K562 (cell line): ENCODE measurements at regions not wholly inside any gene's neighbourhood (a gene's known extent, or its start where the extent isn't known, plus 50 kb on each side); places are given as distances from the start of the nearest gene placed in this dataset.
"Not testable (repeated sequence)": the region's sequence is repeated elsewhere in the genome, so short reads cannot be mapped to it uniquely, and the experiment has no call there.

ENCODE experiments used
- ATAC-seq: fragments of 200-7000 bp; cut with Tn5 transposase; 3 replicates; pipeline ENCODE4 v1.9.1; 2020; ENCODE audit warnings: moderate library complexity
- BruUV-seq: library from RNA; stranded (reverse); fragments of 400-500 nt; replicated peaks from 2 replicates; lab custom pipeline; 2021; lab: Mats Ljungman, UMichigan
- CTCF ChIA-PET: fragments of 300-600 bp; formaldehyde crosslinking; extraction: SDS; loops from one replicate; lab custom pipeline; 2021; ENCODE audit warnings: low intra/inter-chr PET ratio; lab: Yijun Ruan, JAX
- POLR2A ChIA-PET: fragments of 300-600, 350-650 bp; sonication (Branson Sonifier 250); formaldehyde crosslinking; extraction: SDS; loops from one replicate; lab custom pipeline; 2021; ENCODE audit warnings: antibody characterized with exemption, inconsistent platforms; lab: Yijun Ruan, JAX
- DNase-seq, 4 experiments: peaks; one replicate each; pipeline versions ENCODE4 v3.0.0 to v3.0.0-alpha.2; 2011 to 2018; ENCODE audit warnings: low spot score in 3 of 4, mixed read lengths in 3 of 4; ENCODE audit errors: extremely low read depth in 1 of 4
- FAIRE-seq: peaks from 2 replicates; lab custom pipeline; 2011; peaks lifted over from hg19 to GRCh38; lab: Jason Lieb, UNC
- H2AFZ ChIP-seq: 2 replicates; pipeline ENCODE4 v1.6.0; 2011; ENCODE audit warnings: low read depth, low read length, control low read depth, inconsistent platforms
- H3K27ac ChIP-seq: fragments of 200-600 bp; 3 replicates; pipeline ENCODE4 v1.8.0; 2011; ENCODE audit warnings: low read depth, mild to moderate bottlenecking, control low read depth, inconsistent platforms, low read length, moderate library complexity, mixed read lengths; ENCODE audit errors: extremely low read depth
- H3K27me3 ChIP-seq, 2 experiments: fragments of 300-600 bp in 1 of 2; 2 replicates in 1 of 2; 3 replicates in 1 of 2; pipeline versions ENCODE4 v1.6.0 to v1.8.0; 2011; ENCODE audit warnings: inconsistent platforms in 2 of 2, low read length in 2 of 2, mild to moderate bottlenecking in 1 of 2, mixed read lengths in 1 of 2, moderate library complexity in 1 of 2; ENCODE audit not compliant: control insufficient read depth in 2 of 2, insufficient read depth in 2 of 2
- H3K36me3 ChIP-seq: fragments of 300-600 bp; 3 replicates; pipeline ENCODE4 v1.8.0; 2011; ENCODE audit warnings: mild to moderate bottlenecking, low read length, inconsistent platforms; ENCODE audit not compliant: control insufficient read depth, insufficient read depth
- H3K4me1 ChIP-seq, 2 experiments: fragments of 200-600 bp in 1 of 2; replicated peaks in 1 of 2; 2 replicates in 1 of 2; 3 replicates in 1 of 2; pipeline versions ENCODE4 v1.5.1 to v1.8.0; 2011; ENCODE audit warnings: inconsistent platforms in 2 of 2, low read length in 2 of 2, mild to moderate bottlenecking in 1 of 2, mixed read lengths in 1 of 2, moderate library complexity in 1 of 2; ENCODE audit not compliant: control insufficient read depth in 2 of 2, insufficient read depth in 2 of 2
- H3K4me2 ChIP-seq: 2 replicates; pipeline ENCODE4 v1.6.1; 2011; ENCODE audit warnings: low read length, control low read depth, inconsistent platforms, mixed read lengths; ENCODE audit not compliant: insufficient read depth
- H3K4me3 ChIP-seq: fragments of 200-600 bp; sonication (generic), shearing (Covaris generic); 2 replicates; pipeline ENCODE4 v1.5.1; 2016; ENCODE audit warnings: control low read depth, inconsistent platforms
- H3K79me2 ChIP-seq: fragments of 200-600 bp; 3 replicates; pipeline ENCODE4 v1.8.0; 2011; ENCODE audit warnings: low read length, inconsistent platforms; ENCODE audit not compliant: control insufficient read depth, insufficient read depth
- H3K9ac ChIP-seq, 2 experiments: 2 replicates each; pipeline versions ENCODE4 v1.6.0 to v1.6.1; 2011; ENCODE audit warnings: low read depth in 2 of 2, low read length in 2 of 2, control low read depth in 1 of 2, inconsistent platforms in 1 of 2, mild to moderate bottlenecking in 1 of 2, mixed read lengths in 1 of 2; ENCODE audit not compliant: insufficient read depth in 1 of 2
- H3K9me1 ChIP-seq: one replicate; pipeline ENCODE4 v1.6.0; 2011; ENCODE audit warnings: inconsistent platforms, mild to moderate bottlenecking, low read length, moderate library complexity; ENCODE audit not compliant: control insufficient read depth, insufficient read depth
- H3K9me3 ChIP-seq: replicated peaks from 2 replicates; pipeline ENCODE4 v1.5.1; 2011; ENCODE audit warnings: low read depth, low read length, inconsistent platforms; ENCODE audit not compliant: control insufficient read depth, insufficient read depth
- H4K20me1 ChIP-seq: replicated peaks from 2 replicates; pipeline ENCODE4 v1.6.1; 2011; ENCODE audit warnings: low read length, inconsistent platforms, mixed read lengths; ENCODE audit not compliant: control insufficient read depth, insufficient read depth
- ARHGAP35 ChIP-seq: fragments of 450-650 bp; IDR thresholded peaks from 2 replicates; pipeline ENCODE4 v1.6.1; 2018; ENCODE audit not compliant: partially characterized antibody
- DDX20 ChIP-seq: fragments of 450-650 bp; IDR thresholded peaks from 2 replicates; pipeline ENCODE4 v1.6.1; 2016; ENCODE audit warnings: missing genetic modification characterization, low read depth, mild to moderate bottlenecking, missing compliant biosample characterization, moderate library complexity
- MTF1 ChIP-seq: fragments of 250-450 bp; sonication (Bioruptor Pico); IDR thresholded peaks from 2 replicates; pipeline ENCODE4 v1.9.0; 2021; ENCODE audit warnings: moderate library complexity, mild to moderate bottlenecking, inconsistent platforms, borderline replicate concordance
- POLR2AphosphoS5 ChIP-seq: IDR thresholded peaks from 2 replicates; pipeline ENCODE4 v1.6.1; 2011; ENCODE audit warnings: mild to moderate bottlenecking, low read depth, low read length, moderate library complexity; ENCODE audit not compliant: control insufficient read depth, insufficient read depth
- WHSC1 ChIP-seq: IDR thresholded peaks from one replicate; pipeline ENCODE4 v1.6.1; 2012; ENCODE audit warnings: low read length, control low read depth, inconsistent platforms
- WGBS: fragments of 100-300 bp; shearing (Covaris generic); methylation state at CpG from one replicate; pipeline ENCODE4 v1.1.6; 2016; ENCODE audit warnings: low coverage, mixed read lengths; ENCODE audit not compliant: insufficient coverage; ENCODE audit errors: missing lambda C conversion rate; 5-methylcytosine and 5-hydroxymethylcytosine counted together
- in situ Hi-C: fragments of 300-500 bp; cut with MboI; formaldehyde crosslinking; loops from 4 replicates; pipeline ENCODE4 v1.15.0; 2018; ENCODE audit warnings: inconsistent platforms, mixed read lengths
- intact Hi-C: fragments of 100-400 bp; cut with micrococcal nuclease; formaldehyde crosslinking; loops from 2 replicates; pipeline ENCODE4 v1.14.2; 2022
- TF ChIP-seq, protein P1 (sequence below): sonication (generic); formaldehyde crosslinking; IDR thresholded peaks from 2 replicates; pipeline ENCODE4 v1.8.1; 2023; ENCODE audit warnings: mild to moderate bottlenecking, missing genetic modification reagents
- TF ChIP-seq, protein P2 (sequence below): fragments of 450-650 bp; IDR thresholded peaks from 2 replicates; pipeline ENCODE4 v1.6.1; 2014; ENCODE audit warnings: low read depth, mild to moderate bottlenecking, moderate library complexity, borderline replicate concordance
- TF ChIP-seq, protein P3 (sequence below): sonication (generic); formaldehyde crosslinking; IDR thresholded peaks from 2 replicates; pipeline ENCODE4 v1.8.0; 2023; ENCODE audit warnings: mild to moderate bottlenecking, missing genetic modification reagents

DNA sequence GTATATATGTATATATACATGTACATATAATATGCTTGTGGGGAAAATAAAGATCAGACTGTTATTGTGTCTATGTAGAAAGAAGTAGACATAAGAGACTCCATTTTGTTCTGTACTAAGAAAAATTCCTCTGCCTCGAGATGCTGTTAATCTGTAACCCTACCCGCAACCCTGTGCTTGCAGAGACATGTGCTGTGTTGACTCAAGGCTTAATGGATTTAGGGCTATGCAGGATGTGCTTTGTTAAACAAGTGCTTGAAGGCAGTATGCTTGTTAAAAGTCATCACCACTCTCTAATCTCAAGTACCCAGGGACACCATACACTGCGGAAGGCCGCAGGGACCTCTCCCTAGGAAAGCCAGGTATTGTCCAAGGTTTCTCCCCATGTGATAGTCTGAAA, 972.9 kb downstream of the GALC start:
- H3K4me3 ChIP-seq, H3K27ac ChIP-seq, H4K20me1 ChIP-seq, H3K36me3 ChIP-seq, POLR2A ChIA-PET, BruUV-seq, H2AFZ ChIP-seq, H3K27me3 ChIP-seq, H3K4me1 ChIP-seq, H3K9me3 ChIP-seq, H3K4me2 ChIP-seq, intact Hi-C loops, H3K9me1 ChIP-seq, ATAC-seq, in situ Hi-C loops, H3K79me2 ChIP-seq, CTCF ChIA-PET, H3K9ac ChIP-seq, FAIRE-seq, DNase-seq: not testable (repeated sequence)
- 0% methylated on average over 4 of the region's 4 CpGs for WGBS

DNA sequence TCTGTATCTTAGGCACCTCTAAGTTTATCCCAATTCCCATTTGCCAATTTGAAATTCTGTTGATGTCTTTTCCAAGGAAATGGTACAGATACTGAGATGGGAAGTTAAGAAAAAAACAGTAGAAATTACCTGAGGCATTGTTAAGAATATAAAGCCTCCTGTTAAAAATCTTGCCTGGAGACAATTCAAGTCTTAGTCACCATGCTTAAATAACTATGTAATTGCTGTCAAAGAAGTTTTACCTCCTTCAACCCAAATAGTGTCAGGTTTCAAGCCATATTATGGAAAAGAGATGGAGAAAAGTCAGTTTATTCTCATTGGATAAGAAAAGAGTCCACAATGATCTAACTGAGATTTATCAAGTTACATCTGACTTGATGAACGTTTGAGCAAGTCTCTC, 974.7 kb downstream of the GALC start:
- intact Hi-C loops (no loop called here), in situ Hi-C loops (no loop called here)
- Histone ChIP-seq H3K4me3 (no peak overlapping the region), H3K9me1 (no peaks in the 10 kb centered on the region), H3K79me2 (no peaks in the 10 kb centered on the region), H3K27ac (no peak overlapping the region), H3K4me2 (no peak overlapping the region), H3K36me3 (no peaks in the 10 kb centered on the region), H3K9me3 (0 out of 2 replicates have a peak, but pooled peaks cover 1% of the 10 kb centered on the region), H2AFZ (no peak overlapping the region), H3K9ac (no peak overlapping the region), H3K4me1 (no peaks in the 10 kb centered on the region), H3K27me3 (no peaks in the 10 kb centered on the region), H4K20me1 (no peaks in the 10 kb centered on the region)
- FAIRE-seq, result no peak
- POLR2A ChIA-PET, result no interaction called here
- no TSS peak for BruUV-seq
- WGBS, result 0% methylated on average over 1 of the region's 1 CpG
- no peak for DNase-seq
- CTCF ChIA-PET, result no interaction called here
- no peak for ATAC-seq
- TF ChIP-seq, protein P1, sequence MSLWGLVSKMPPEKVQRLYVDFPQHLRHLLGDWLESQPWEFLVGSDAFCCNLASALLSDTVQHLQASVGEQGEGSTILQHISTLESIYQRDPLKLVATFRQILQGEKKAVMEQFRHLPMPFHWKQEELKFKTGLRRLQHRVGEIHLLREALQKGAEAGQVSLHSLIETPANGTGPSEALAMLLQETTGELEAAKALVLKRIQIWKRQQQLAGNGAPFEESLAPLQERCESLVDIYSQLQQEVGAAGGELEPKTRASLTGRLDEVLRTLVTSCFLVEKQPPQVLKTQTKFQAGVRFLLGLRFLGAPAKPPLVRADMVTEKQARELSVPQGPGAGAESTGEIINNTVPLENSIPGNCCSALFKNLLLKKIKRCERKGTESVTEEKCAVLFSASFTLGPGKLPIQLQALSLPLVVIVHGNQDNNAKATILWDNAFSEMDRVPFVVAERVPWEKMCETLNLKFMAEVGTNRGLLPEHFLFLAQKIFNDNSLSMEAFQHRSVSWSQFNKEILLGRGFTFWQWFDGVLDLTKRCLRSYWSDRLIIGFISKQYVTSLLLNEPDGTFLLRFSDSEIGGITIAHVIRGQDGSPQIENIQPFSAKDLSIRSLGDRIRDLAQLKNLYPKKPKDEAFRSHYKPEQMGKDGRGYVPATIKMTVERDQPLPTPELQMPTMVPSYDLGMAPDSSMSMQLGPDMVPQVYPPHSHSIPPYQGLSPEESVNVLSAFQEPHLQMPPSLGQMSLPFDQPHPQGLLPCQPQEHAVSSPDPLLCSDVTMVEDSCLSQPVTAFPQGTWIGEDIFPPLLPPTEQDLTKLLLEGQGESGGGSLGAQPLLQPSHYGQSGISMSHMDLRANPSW, result no peak
- TF ChIP-seq ARHGAP35 (no peak), POLR2AphosphoS5 (no peak), DDX20 (tag) (no peak), MTF1 (no peak), WHSC1 (no peak)
- TF ChIP-seq, protein P2, sequence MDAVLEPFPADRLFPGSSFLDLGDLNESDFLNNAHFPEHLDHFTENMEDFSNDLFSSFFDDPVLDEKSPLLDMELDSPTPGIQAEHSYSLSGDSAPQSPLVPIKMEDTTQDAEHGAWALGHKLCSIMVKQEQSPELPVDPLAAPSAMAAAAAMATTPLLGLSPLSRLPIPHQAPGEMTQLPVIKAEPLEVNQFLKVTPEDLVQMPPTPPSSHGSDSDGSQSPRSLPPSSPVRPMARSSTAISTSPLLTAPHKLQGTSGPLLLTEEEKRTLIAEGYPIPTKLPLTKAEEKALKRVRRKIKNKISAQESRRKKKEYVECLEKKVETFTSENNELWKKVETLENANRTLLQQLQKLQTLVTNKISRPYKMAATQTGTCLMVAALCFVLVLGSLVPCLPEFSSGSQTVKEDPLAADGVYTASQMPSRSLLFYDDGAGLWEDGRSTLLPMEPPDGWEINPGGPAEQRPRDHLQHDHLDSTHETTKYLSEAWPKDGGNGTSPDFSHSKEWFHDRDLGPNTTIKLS, result no peak
- TF ChIP-seq, protein P3, sequence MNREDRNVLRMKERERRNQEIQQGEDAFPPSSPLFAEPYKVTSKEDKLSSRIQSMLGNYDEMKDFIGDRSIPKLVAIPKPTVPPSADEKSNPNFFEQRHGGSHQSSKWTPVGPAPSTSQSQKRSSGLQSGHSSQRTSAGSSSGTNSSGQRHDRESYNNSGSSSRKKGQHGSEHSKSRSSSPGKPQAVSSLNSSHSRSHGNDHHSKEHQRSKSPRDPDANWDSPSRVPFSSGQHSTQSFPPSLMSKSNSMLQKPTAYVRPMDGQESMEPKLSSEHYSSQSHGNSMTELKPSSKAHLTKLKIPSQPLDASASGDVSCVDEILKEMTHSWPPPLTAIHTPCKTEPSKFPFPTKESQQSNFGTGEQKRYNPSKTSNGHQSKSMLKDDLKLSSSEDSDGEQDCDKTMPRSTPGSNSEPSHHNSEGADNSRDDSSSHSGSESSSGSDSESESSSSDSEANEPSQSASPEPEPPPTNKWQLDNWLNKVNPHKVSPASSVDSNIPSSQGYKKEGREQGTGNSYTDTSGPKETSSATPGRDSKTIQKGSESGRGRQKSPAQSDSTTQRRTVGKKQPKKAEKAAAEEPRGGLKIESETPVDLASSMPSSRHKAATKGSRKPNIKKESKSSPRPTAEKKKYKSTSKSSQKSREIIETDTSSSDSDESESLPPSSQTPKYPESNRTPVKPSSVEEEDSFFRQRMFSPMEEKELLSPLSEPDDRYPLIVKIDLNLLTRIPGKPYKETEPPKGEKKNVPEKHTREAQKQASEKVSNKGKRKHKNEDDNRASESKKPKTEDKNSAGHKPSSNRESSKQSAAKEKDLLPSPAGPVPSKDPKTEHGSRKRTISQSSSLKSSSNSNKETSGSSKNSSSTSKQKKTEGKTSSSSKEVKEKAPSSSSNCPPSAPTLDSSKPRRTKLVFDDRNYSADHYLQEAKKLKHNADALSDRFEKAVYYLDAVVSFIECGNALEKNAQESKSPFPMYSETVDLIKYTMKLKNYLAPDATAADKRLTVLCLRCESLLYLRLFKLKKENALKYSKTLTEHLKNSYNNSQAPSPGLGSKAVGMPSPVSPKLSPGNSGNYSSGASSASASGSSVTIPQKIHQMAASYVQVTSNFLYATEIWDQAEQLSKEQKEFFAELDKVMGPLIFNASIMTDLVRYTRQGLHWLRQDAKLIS (CRISPR knock-in tag), result no peak
